ENCODE measurements at regions not wholly inside any gene's neighbourhood (a gene's known extent, or its start where the extent isn't known, plus 50 kb on each side); places are given as distances from the start of the nearest gene placed in this dataset.

- Histone ChIP-seq H4K20me1 (ENCODE audit: insufficient read depth, poor library complexity, severe bottlenecking) (no peaks in the 10 kb centered on the region), H3K4me2 (no peak overlapping the region), H3K79me2 (no peaks in the 10 kb centered on the region), H3K27ac (no peak overlapping the region), H3K9me3 (ENCODE audit: low read depth) (no peaks in the 10 kb centered on the region), H2AFZ (no peak overlapping the region), H3K9me2 (replicated peaks; ENCODE audit: insufficient read depth) (no peaks in the 10 kb centered on the region), H3K27me3 (no peaks in the 10 kb centered on the region), H3K4me1 (ENCODE audit: insufficient read depth) (no peaks in the 10 kb centered on the region), H3K4me3 (no peak overlapping the region), H3K36me3 (replicated peaks; ENCODE audit: insufficient read depth, low read depth) (no peaks in the 10 kb centered on the region)
- no peak for TF ChIP-seq CTCF (IDR thresholded peaks at IDR 0.05; ENCODE audit: poor library complexity)
- no peak for TF ChIP-seq EZH2 (IDR thresholded peaks at IDR 0.05; ENCODE audit: borderline replicate concordance)
- TF ChIP-seq EZH2phosphoT487 (IDR thresholded peaks at IDR 0.05; ENCODE audit: low read depth, severe bottlenecking, unreplicated experiment): no peak
- DNase-seq (ENCODE audit: low spot score): no peak
- WGBS (ENCODE audit: low lambda C conversion rate, missing lambda C conversion rate): 96% methylated on average over 5 of the region's 5 CpGs
Measured at GRCh38 chr5:129395247-129395646, 64.9 kb upstream of the ADAMTS19 start.

GRCh38 chr5:129398026-129398678 lies 61.9 kb upstream of the ADAMTS19 start:
- no peak overlapping the region for H3K4me2 ChIP-seq
- no peaks in the 10 kb centered on the region for H3K9me2 ChIP-seq (replicated peaks; ENCODE audit: insufficient read depth)
- H3K36me3 ChIP-seq (replicated peaks; ENCODE audit: insufficient read depth, low read depth): no peaks in the 10 kb centered on the region
- no peaks in the 10 kb centered on the region for H3K27me3 ChIP-seq
- TF ChIP-seq CTCF (IDR thresholded peaks at IDR 0.05; ENCODE audit: poor library complexity): no peak
- TF ChIP-seq EZH2 (IDR thresholded peaks at IDR 0.05; ENCODE audit: borderline replicate concordance): no peak
- no peak for TF ChIP-seq EZH2phosphoT487 (IDR thresholded peaks at IDR 0.05; ENCODE audit: low read depth, severe bottlenecking, unreplicated experiment)
- H3K9me3 ChIP-seq (ENCODE audit: low read depth): no peaks in the 10 kb centered on the region
- DNase-seq (ENCODE audit: low spot score): no peak
- H4K20me1 ChIP-seq (ENCODE audit: insufficient read depth, poor library complexity, severe bottlenecking): no peaks in the 10 kb centered on the region
- no peaks in the 10 kb centered on the region for H3K79me2 ChIP-seq
- no peak overlapping the region for H3K27ac ChIP-seq
- no peaks in the 10 kb centered on the region for H3K4me1 ChIP-seq (ENCODE audit: insufficient read depth)
- no peak overlapping the region for H2AFZ ChIP-seq
- no peak overlapping the region for H3K4me3 ChIP-seq
- 92% methylated on average over 1 of the region's 1 CpG for WGBS (ENCODE audit: low lambda C conversion rate, missing lambda C conversion rate)

- Histone ChIP-seq H3K4me3 (no peak overlapping the region), H3K4me1 (ENCODE audit: insufficient read depth) (no peaks in the 10 kb centered on the region), H2AFZ (no peak overlapping the region), H3K27ac (no peak overlapping the region), H3K9me2 (replicated peaks; ENCODE audit: insufficient read depth) (no peaks in the 10 kb centered on the region), H3K9me3 (ENCODE audit: low read depth) (no peaks in the 10 kb centered on the region), H3K36me3 (replicated peaks; ENCODE audit: insufficient read depth, low read depth) (no peaks in the 10 kb centered on the region), H4K20me1 (ENCODE audit: insufficient read depth, poor library complexity, severe bottlenecking) (no peaks in the 10 kb centered on the region), H3K79me2 (no peaks in the 10 kb centered on the region), H3K27me3 (no peaks in the 10 kb centered on the region), H3K4me2 (no peak overlapping the region)
- no peak for DNase-seq (ENCODE audit: low spot score)
- 77% methylated on average over 2 of the region's 2 CpGs for WGBS (ENCODE audit: low lambda C conversion rate, missing lambda C conversion rate)
- TF ChIP-seq CTCF (IDR thresholded peaks at IDR 0.05; ENCODE audit: poor library complexity) (no peak), EZH2 (IDR thresholded peaks at IDR 0.05; ENCODE audit: borderline replicate concordance) (no peak), EZH2phosphoT487 (IDR thresholded peaks at IDR 0.05; ENCODE audit: low read depth, severe bottlenecking, unreplicated experiment) (no peak)
Measured at GRCh38 chr5:129399069-129399468, 61.0 kb upstream of the ADAMTS19 start.

All from hepatocyte (in vitro differentiated cells).